CD14-positive monocyte (primary cell): ENCODE measurements at regions not wholly inside any gene's neighbourhood (a gene's known extent, or its start where the extent isn't known, plus 50 kb on each side); places are given as distances from the start of the nearest gene placed in this dataset.

Source experiments
- DNase-seq, 3 donors: peaks; one replicate each; pipeline ENCODE4 v3.0.0-alpha.2; 2011 to 2022
- H2AFZ ChIP-seq: 2 replicates; pipeline ENCODE4 v1.6.0; 2012; ENCODE audit warnings: mild to moderate bottlenecking, low read depth, low read length, inconsistent platforms; ENCODE audit not compliant: insufficient read depth, poor library complexity, severe bottlenecking
- H3K27ac ChIP-seq, 2 donors: 1 replicate in 1 of 2; 2 replicates in 1 of 2; pipeline ENCODE4 v1.5.1; 2012 to 2013; ENCODE audit warnings: low read length in 2 of 2, control low read depth in 1 of 2, inconsistent platforms in 1 of 2, low read depth in 1 of 2, mild to moderate bottlenecking in 1 of 2
- H3K27me3 ChIP-seq, 2 donors: one replicate each; pipeline versions ENCODE4 v1.6.0 to v1.6.1; 2011 to 2013; ENCODE audit warnings: low read length in 2 of 2; ENCODE audit not compliant: control insufficient read depth in 2 of 2, insufficient read depth in 2 of 2
- H3K36me3 ChIP-seq, 2 donors: replicated peaks in 1 of 2; 1 replicate in 1 of 2; 2 replicates in 1 of 2; pipeline versions ENCODE4 v1.5.1 to v1.6.1; 2012 to 2013; ENCODE audit warnings: low read length in 2 of 2, control low read depth in 1 of 2, inconsistent platforms in 1 of 2, mild to moderate bottlenecking in 1 of 2; ENCODE audit not compliant: insufficient read depth in 2 of 2, control insufficient read depth in 1 of 2
- H3K4me1 ChIP-seq, 2 donors: 1 replicate in 1 of 2; 2 replicates in 1 of 2; pipeline versions ENCODE4 v1.5.1 to v1.6.1; 2012 to 2013; ENCODE audit warnings: low read length in 2 of 2, control low read depth in 1 of 2, inconsistent platforms in 1 of 2, mild to moderate bottlenecking in 1 of 2, moderate library complexity in 1 of 2; ENCODE audit not compliant: insufficient read depth in 2 of 2, control insufficient read depth in 1 of 2
- H3K4me2 ChIP-seq: replicated peaks from 2 replicates; pipeline ENCODE3; 2012; ENCODE audit warnings: low read length, moderate library complexity, mild to moderate bottlenecking; ENCODE audit not compliant: poor library complexity, severe bottlenecking; ENCODE audit errors: extremely low read depth
- H3K4me3 ChIP-seq, 3 experiments: fragments of 200-600 bp in 1 of 3; sonication (generic) in 1 of 3; replicated peaks in 1 of 3; 1 replicate in 2 of 3; 2 replicates in 1 of 3; pipeline ENCODE4 v1.5.1; 2011 to 2013; ENCODE audit warnings: low read length in 3 of 3, mild to moderate bottlenecking in 3 of 3, control low read depth in 2 of 3, low read depth in 2 of 3, inconsistent platforms in 1 of 3, moderate library complexity in 1 of 3
- H3K79me2 ChIP-seq: 2 replicates; pipeline ENCODE4 v1.6.0; 2012; ENCODE audit warnings: mild to moderate bottlenecking, control low read depth, inconsistent platforms, low read length, moderate library complexity; ENCODE audit not compliant: insufficient read depth
- H3K9ac ChIP-seq: 2 replicates; pipeline ENCODE4 v1.6.0; 2017; ENCODE audit warnings: low read length, mild to moderate bottlenecking; ENCODE audit not compliant: insufficient read depth, poor library complexity, severe bottlenecking
- H3K9me3 ChIP-seq, 2 donors: replicated peaks in 1 of 2; 1 replicate in 1 of 2; 2 replicates in 1 of 2; pipeline versions ENCODE4 v1.5.1 to v1.6.1; 2012 to 2013; ENCODE audit warnings: low read length in 2 of 2, control low read depth in 1 of 2; ENCODE audit not compliant: control insufficient read depth in 1 of 2, insufficient read depth in 1 of 2
- H4K20me1 ChIP-seq: 2 replicates; pipeline ENCODE4 v1.6.0; 2012; ENCODE audit warnings: mild to moderate bottlenecking, low read length, control low read depth, moderate library complexity; ENCODE audit not compliant: insufficient read depth
- H3K27ac Mint-ChIP-seq, 7 donors: one replicate each; pipeline ENCODE4 v1.8.0; 2020; ENCODE audit warnings: mild to moderate bottlenecking in 7 of 7, mixed read lengths in 7 of 7, moderate library complexity in 6 of 7, inconsistent platforms in 2 of 7
- H3K27me3 Mint-ChIP-seq, 3 donors: one replicate each; pipeline ENCODE4 v1.8.0; 2021 to 2022; ENCODE audit warnings: low read depth in 3 of 3, mild to moderate bottlenecking in 3 of 3, mixed read lengths in 3 of 3, moderate library complexity in 3 of 3, inconsistent platforms in 1 of 3
- H3K36me3 Mint-ChIP-seq, 2 donors: one replicate each; pipeline ENCODE4 v1.8.0; 2020; ENCODE audit warnings: mixed read lengths in 2 of 2, inconsistent platforms in 1 of 2, mild to moderate bottlenecking in 1 of 2
- H3K4me1 Mint-ChIP-seq: one replicate; pipeline ENCODE4 v1.8.0; 2020; ENCODE audit warnings: mild to moderate bottlenecking, mixed read lengths
- H3K4me3 Mint-ChIP-seq, 2 donors: one replicate each; pipeline ENCODE4 v1.8.0; 2020; ENCODE audit warnings: mild to moderate bottlenecking in 2 of 2, mixed read lengths in 2 of 2, moderate library complexity in 1 of 2
- H3K9me3 Mint-ChIP-seq, 7 donors: one replicate each; pipeline ENCODE4 v1.8.0; 2020 to 2022; ENCODE audit warnings: mixed read lengths in 7 of 7, mild to moderate bottlenecking in 6 of 7, moderate library complexity in 6 of 7, inconsistent platforms in 2 of 7
- WGBS: methylation state at CpG from one replicate; pipeline ENCODE4 v1.1.5; 2013; ENCODE audit warnings: missing lambda C conversion rate; ENCODE audit not compliant: insufficient coverage; 5-methylcytosine and 5-hydroxymethylcytosine counted together
- intact Hi-C, 2 donors: fragments of 100-400 bp; cut with micrococcal nuclease; formaldehyde crosslinking; loops; one replicate each; pipeline versions ENCODE4 v1.15.0 to v1.15.1; 2023
- TF ChIP-seq, protein P1 (sequence below): fragments of 200-600 bp; IDR thresholded peaks from one replicate; pipeline ENCODE4 v1.8.0; 2022; ENCODE audit warnings: antibody characterized with exemption, mild to moderate bottlenecking

DNA sequence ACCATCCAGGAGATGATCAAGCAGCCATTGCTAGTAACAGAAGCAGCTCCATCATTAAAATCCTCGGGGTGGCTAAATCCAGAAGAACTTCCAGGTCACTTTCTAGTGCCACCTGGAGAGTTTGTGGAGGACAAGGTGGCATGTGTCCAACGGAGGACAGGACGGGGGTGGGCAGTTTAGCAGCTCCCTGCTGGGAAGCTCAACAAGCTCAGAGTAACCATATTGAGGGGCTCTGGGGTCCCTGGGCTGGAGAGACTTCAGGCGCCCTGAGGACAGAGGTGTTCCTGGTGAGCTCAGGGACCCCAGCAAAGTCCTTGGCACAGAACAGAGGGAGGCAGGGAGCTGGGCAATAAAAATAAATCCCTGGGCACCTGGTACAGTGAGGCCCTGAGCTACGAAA is 140.0 kb upstream of the FHL2 start:
- DNase-seq: no peak
- no peaks in the 10 kb centered on the region for H3K9me3 ChIP-seq
- H4K20me1 ChIP-seq: no peaks in the 10 kb centered on the region
- H3K79me2 ChIP-seq: no peaks in the 10 kb centered on the region
- H3K9ac ChIP-seq: no peak overlapping the region
- Mint-ChIP-seq H3K36me3 (no peaks in the 10 kb centered on the region), H3K4me3 (no peak overlapping the region), H3K9me3 (peaks cover 0 to 4% (median 0%) of the 10 kb centered on the region in 7 donors), H3K27ac (no peak overlapping the region), H3K27me3 (peaks cover 0 to 5% (median 2%) of the 10 kb centered on the region in 3 donors), H3K4me1 (no peaks in the 10 kb centered on the region)
- no peak overlapping the region for H3K4me2 ChIP-seq
- WGBS: 94% methylated on average over 4 of the region's 5 CpGs
- H3K36me3 ChIP-seq: no peaks in the 10 kb centered on the region
- H2AFZ ChIP-seq: no peak overlapping the region
- H3K4me1 ChIP-seq: no peaks in the 10 kb centered on the region
- intact Hi-C loops: no loop called here
- no peak overlapping the region for H3K4me3 ChIP-seq
- no peaks in the 10 kb centered on the region for H3K27me3 ChIP-seq
- TF ChIP-seq, protein P1, sequence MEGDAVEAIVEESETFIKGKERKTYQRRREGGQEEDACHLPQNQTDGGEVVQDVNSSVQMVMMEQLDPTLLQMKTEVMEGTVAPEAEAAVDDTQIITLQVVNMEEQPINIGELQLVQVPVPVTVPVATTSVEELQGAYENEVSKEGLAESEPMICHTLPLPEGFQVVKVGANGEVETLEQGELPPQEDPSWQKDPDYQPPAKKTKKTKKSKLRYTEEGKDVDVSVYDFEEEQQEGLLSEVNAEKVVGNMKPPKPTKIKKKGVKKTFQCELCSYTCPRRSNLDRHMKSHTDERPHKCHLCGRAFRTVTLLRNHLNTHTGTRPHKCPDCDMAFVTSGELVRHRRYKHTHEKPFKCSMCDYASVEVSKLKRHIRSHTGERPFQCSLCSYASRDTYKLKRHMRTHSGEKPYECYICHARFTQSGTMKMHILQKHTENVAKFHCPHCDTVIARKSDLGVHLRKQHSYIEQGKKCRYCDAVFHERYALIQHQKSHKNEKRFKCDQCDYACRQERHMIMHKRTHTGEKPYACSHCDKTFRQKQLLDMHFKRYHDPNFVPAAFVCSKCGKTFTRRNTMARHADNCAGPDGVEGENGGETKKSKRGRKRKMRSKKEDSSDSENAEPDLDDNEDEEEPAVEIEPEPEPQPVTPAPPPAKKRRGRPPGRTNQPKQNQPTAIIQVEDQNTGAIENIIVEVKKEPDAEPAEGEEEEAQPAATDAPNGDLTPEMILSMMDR: no peak
- no peak overlapping the region for H3K27ac ChIP-seq

DNA sequence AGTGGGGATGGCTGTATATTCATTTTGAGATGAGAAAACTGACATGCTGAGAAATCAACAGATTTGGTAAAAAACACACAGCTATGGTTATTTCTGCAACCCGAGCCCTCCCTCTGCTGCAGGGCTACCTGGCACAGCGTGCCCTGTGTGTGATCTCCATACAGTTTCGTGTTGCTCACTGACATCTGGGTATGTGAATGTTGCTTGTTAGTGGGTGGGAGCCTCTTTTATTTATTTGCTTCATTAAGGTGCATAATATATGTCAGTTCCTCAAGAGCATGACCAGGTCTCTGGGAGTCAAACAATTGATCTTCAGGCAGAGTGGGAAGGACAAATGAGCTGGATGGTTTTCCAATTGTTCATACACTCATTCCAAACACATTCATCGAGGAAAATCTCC is 139.1 kb upstream of the FHL2 start:
- WGBS: no CpG with 5 or more reads among the region's 4 CpGs
- Mint-ChIP-seq H3K27ac (peak overlapping the region in 1 of 7 donors; percentile 54), H3K4me1 (no peaks in the 10 kb centered on the region), H3K9me3 (peaks cover 0 to 3% (median 0%) of the 10 kb centered on the region in 7 donors), H3K4me3 (no peak overlapping the region), H3K36me3 (no peaks in the 10 kb centered on the region), H3K27me3 (peaks cover 0 to 5% (median 2%) of the 10 kb centered on the region in 3 donors)
- Histone ChIP-seq H3K9me3 (no peaks in the 10 kb centered on the region), H3K4me2 (no peak overlapping the region), H3K4me1 (no peaks in the 10 kb centered on the region), H3K27me3 (no peaks in the 10 kb centered on the region), H3K4me3 (no peak overlapping the region), H3K9ac (no peak overlapping the region), H2AFZ (no peak overlapping the region), H3K36me3 (no peaks in the 10 kb centered on the region), H3K79me2 (no peaks in the 10 kb centered on the region), H4K20me1 (no peaks in the 10 kb centered on the region), H3K27ac (no peak overlapping the region)
- TF ChIP-seq, protein P1: no peak
- DNase-seq: no peak
- intact Hi-C loops: no loop called here
